Keratinocyte (primary cell): ENCODE measurements at regions not wholly inside any gene's neighbourhood (a gene's known extent, or its start where the extent isn't known, plus 50 kb on each side); places are given as distances from the start of the nearest gene placed in this dataset.

Experiments
- DNase-seq: peaks from one replicate; pipeline ENCODE4 v3.0.0-alpha.2; 2011; ENCODE audit warnings: low read depth, missing footprints, low spot score
- FAIRE-seq: peaks from 2 replicates; lab custom pipeline; 2011; peaks lifted over from hg19 to GRCh38; lab: Jason Lieb, UNC
- H2AFZ ChIP-seq: 2 replicates; pipeline ENCODE4 v1.6.0; 2012; ENCODE audit warnings: low read length, control low read depth, inconsistent platforms; ENCODE audit not compliant: control insufficient read depth
- H3K27ac ChIP-seq: 2 replicates; pipeline ENCODE4 v1.5.1; 2011; ENCODE audit warnings: low read length; ENCODE audit not compliant: control insufficient read depth, insufficient read depth
- H3K27me3 ChIP-seq: 3 replicates; pipeline ENCODE4 v1.6.0; 2011; ENCODE audit warnings: low read length; ENCODE audit not compliant: control insufficient read depth, insufficient read depth; ENCODE audit errors: extremely low read depth
- H3K36me3 ChIP-seq, 2 experiments: 2 replicates in 1 of 2; 3 replicates in 1 of 2; pipeline ENCODE4 v1.5.1; 2011; ENCODE audit warnings: low read length in 2 of 2, mild to moderate bottlenecking in 1 of 2; ENCODE audit not compliant: control insufficient read depth in 2 of 2, insufficient read depth in 2 of 2; ENCODE audit errors: extremely low read depth in 1 of 2
- H3K4me1 ChIP-seq: 3 replicates; pipeline ENCODE4 v1.5.1; 2011; ENCODE audit warnings: low read length; ENCODE audit not compliant: control insufficient read depth, insufficient read depth; ENCODE audit errors: extremely low read depth
- H3K4me2 ChIP-seq: 3 replicates; pipeline ENCODE4 v1.6.0; 2011; ENCODE audit warnings: low read depth, low read length; ENCODE audit not compliant: control insufficient read depth, insufficient read depth; ENCODE audit errors: extremely low read depth
- H3K4me3 ChIP-seq, 3 experiments: fragments of 200-600 bp in 1 of 3; sonication (generic) in 1 of 3; 2 replicates in 2 of 3; 3 replicates in 1 of 3; pipeline ENCODE4 v1.5.1; 2011 to 2016; ENCODE audit warnings: low read length in 3 of 3, mild to moderate bottlenecking in 3 of 3, control low read depth in 2 of 3, inconsistent platforms in 1 of 3, low read depth in 1 of 3, mixed read lengths in 1 of 3, mixed run types in 1 of 3, moderate library complexity in 1 of 3; ENCODE audit not compliant: control insufficient read depth in 2 of 3, insufficient read depth in 2 of 3; ENCODE audit errors: extremely low read depth in 1 of 3
- H3K79me2 ChIP-seq: 2 replicates; pipeline ENCODE4 v1.6.0; 2012; ENCODE audit warnings: low read length; ENCODE audit not compliant: control insufficient read depth, insufficient read depth
- H3K9ac ChIP-seq: 3 replicates; pipeline ENCODE4 v1.6.0; 2011; ENCODE audit warnings: low read length; ENCODE audit not compliant: control insufficient read depth, insufficient read depth; ENCODE audit errors: extremely low read depth
- H3K9me1 ChIP-seq: 3 replicates; pipeline ENCODE4 v1.6.0; 2011; ENCODE audit warnings: low read length; ENCODE audit not compliant: control insufficient read depth, insufficient read depth; ENCODE audit errors: extremely low read depth
- H3K9me3 ChIP-seq: 2 replicates; pipeline ENCODE4 v1.5.1; 2012; ENCODE audit warnings: low read depth, low read length; ENCODE audit not compliant: control insufficient read depth
- H4K20me1 ChIP-seq: 3 replicates; pipeline ENCODE4 v1.6.0; 2011; ENCODE audit warnings: low read length; ENCODE audit not compliant: control insufficient read depth, insufficient read depth; ENCODE audit errors: extremely low read depth
- CTCF ChIP-seq, 3 experiments: IDR thresholded peaks in 1 of 3; conservative IDR thresholded peaks in 1 of 3; optimal IDR thresholded peaks in 1 of 3; 2 replicates in 2 of 3; 3 replicates in 1 of 3; pipeline versions ENCODE3 to v1.5.1; 2011; ENCODE audit warnings: low read length in 3 of 3, mild to moderate bottlenecking in 3 of 3, moderate library complexity in 2 of 3, control low read depth in 1 of 3, inconsistent platforms in 1 of 3; ENCODE audit not compliant: insufficient read depth in 2 of 3; ENCODE audit errors: extremely low read depth in 1 of 3
- EZH2 ChIP-seq: IDR thresholded peaks from one replicate; pipeline ENCODE4 v1.6.1; 2012; ENCODE audit warnings: inconsistent platforms, mild to moderate bottlenecking, low read length, moderate library complexity
- dilution Hi-C: fragments of 300-500 bp; cut with MboI; formaldehyde crosslinking; loops from one replicate; pipeline ENCODE4 v1.7.0; 2020; ENCODE audit warnings: low sequenced_read_pairs; ENCODE audit not compliant: extremely low pct_ligation_motif_present

GRCh38 chr16:86877835-86878234, 299.5 kb downstream of the FOXL1 start:
- no peak overlapping the region for H3K27ac ChIP-seq
- TF ChIP-seq CTCF (optimal IDR thresholded peaks at IDR 0.05 in 1 of 3, IDR thresholded peaks at IDR 0.05 in 1 of 3, conservative IDR thresholded peaks at IDR 0.05 in 1 of 3; ENCODE audit: extremely low read depth in 1 of 3, insufficient read depth in 2 of 3, low read length in 3 of 3) (no peak), EZH2 (no peak)
- H2AFZ ChIP-seq, result no peak overlapping the region
- DNase-seq (no peak), FAIRE-seq (no peak)
- no peaks in the 10 kb centered on the region for H3K36me3 ChIP-seq
- H3K27me3 ChIP-seq, result peaks cover 26% of the 10 kb centered on the region
- no peaks in the 10 kb centered on the region for H3K9me3 ChIP-seq
- H3K9me1 ChIP-seq, result no peaks in the 10 kb centered on the region
- H3K4me2 ChIP-seq, result no peak overlapping the region
- H3K4me1 ChIP-seq, result no peaks in the 10 kb centered on the region
- no peak overlapping the region for H3K4me3 ChIP-seq
- dilution Hi-C loops, result no loop called here
- H3K79me2 ChIP-seq, result no peaks in the 10 kb centered on the region
- H4K20me1 ChIP-seq, result no peaks in the 10 kb centered on the region
- H3K9ac ChIP-seq, result no peak overlapping the region

GRCh38 chr16:86878236-86879080, 300.1 kb downstream of the FOXL1 start:
- Histone ChIP-seq H3K4me2 (no peak overlapping the region), H3K79me2 (no peaks in the 10 kb centered on the region), H3K36me3 (no peaks in the 10 kb centered on the region), H3K9ac (no peak overlapping the region), H3K9me3 (no peaks in the 10 kb centered on the region), H2AFZ (no peak overlapping the region), H4K20me1 (no peaks in the 10 kb centered on the region), H3K9me1 (no peaks in the 10 kb centered on the region), H3K27me3 (peaks cover 26% of the 10 kb centered on the region), H3K4me3 (no peak overlapping the region), H3K4me1 (no peaks in the 10 kb centered on the region), H3K27ac (no peak overlapping the region)
- DNase-seq, result no peak
- dilution Hi-C loops, result no loop called here
- FAIRE-seq, result no peak
- no peak for TF ChIP-seq CTCF (optimal IDR thresholded peaks at IDR 0.05 in 1 of 3, IDR thresholded peaks at IDR 0.05 in 1 of 3, conservative IDR thresholded peaks at IDR 0.05 in 1 of 3; ENCODE audit: extremely low read depth in 1 of 3, insufficient read depth in 2 of 3, low read length in 3 of 3)
- no peak for TF ChIP-seq EZH2
